Right ventricle myocardium inferior (tissue), 1 donor: ENCODE measurements at regions not wholly inside any gene's neighbourhood (a gene's known extent, or its start where the extent isn't known, plus 50 kb on each side); places are given as distances from the start of the nearest gene placed in this dataset.
A peak's percentile ranks its signal among the peaks of the same experiment; 100 is the strongest.

ENCODE experiments used
- ATAC-seq: fragments of 200-7000 bp; cut with Tn5 transposase; one replicate; pipeline ENCODE4 v1.9.1; 2020; ENCODE audit warnings: mild to moderate bottlenecking, moderate library complexity
- DNase-seq: peaks from one replicate; pipeline ENCODE4 v3.0.0; 2021; ENCODE audit errors: missing footprints
- intact Hi-C: fragments of 100-400 bp; cut with DNase I; formaldehyde crosslinking; loops from one replicate; pipeline ENCODE4 v1.11.0; 2022
- donor health status: DM: no; HTN: yes; CAD: no; lungs with severe emphysema.

DNA sequence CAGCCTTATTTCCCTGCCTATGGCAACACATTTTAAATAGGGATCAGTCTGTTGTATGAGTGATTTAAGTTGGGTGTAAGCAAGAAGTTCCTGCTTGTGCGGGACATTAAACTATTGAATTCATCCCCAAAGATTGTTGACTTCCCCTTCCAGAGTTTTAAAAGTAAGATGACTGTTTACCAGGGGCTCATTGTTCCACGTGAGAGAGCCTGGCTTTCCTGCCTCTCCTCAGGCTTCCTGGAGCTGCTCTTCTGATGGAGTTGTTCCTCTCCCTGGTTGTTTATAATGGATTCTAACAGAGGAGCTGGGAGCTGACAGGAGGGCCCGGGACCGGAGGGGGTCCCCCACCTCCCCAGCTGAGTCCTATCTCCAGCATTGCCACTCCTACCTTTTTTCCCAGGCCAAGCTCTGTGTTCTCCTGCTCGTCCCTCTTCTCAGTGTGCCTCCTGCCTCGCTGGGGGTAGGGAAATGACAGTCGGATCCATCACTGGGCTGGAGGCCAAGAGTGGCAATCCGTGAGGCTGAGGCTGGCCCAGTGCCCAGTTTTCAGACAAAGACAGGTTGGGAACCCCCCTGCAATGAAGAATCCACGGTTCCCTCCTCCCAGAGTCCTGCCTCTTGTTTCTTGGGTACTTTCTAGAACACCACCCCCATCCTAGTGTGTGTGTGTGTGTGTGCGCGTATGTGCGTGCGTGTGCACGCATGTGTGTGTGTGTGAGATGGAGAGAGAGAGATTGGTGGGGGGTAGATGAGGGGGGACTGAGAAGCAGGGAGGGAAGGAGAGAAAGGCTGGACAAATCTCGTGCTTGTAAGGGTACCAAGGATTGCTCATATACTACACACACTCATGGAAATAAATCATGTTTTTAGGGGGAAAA is 123.7 kb upstream of the NFIB start:
- intact Hi-C loops: loop anchor here (10.0 kb wide), 1 partner anchor 1403 kb away; no protein-coding TSS in a partner anchor
- DNase-seq (peak; percentile 62), ATAC-seq (no peak)

DNA sequence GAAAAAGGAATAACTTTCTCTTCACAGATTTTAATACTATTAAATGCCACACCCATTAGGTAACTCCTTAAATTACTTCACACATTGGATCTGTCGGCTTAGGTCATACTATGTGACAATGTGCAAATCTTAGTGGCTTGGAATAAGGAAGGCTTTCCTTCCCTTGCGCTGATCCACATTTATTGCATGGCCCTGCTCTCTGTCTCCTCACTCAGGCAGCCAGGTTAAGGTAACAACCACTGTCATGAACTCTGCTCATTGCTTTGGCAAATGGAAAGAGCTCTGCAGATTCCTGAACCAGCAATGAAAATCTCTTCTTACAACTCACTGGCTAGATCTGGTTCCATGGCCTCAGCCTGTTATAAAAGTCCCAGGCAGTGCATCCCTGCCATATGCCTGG is 121.9 kb upstream of the NFIB start:
- intact Hi-C loops: loop anchor here (2.0 to 10.0 kb wide), 2 partner anchors 1009 to 1401 kb away; no protein-coding TSS in a partner anchor
- no peak for DNase-seq
- ATAC-seq: peak; percentile 20

DNA sequence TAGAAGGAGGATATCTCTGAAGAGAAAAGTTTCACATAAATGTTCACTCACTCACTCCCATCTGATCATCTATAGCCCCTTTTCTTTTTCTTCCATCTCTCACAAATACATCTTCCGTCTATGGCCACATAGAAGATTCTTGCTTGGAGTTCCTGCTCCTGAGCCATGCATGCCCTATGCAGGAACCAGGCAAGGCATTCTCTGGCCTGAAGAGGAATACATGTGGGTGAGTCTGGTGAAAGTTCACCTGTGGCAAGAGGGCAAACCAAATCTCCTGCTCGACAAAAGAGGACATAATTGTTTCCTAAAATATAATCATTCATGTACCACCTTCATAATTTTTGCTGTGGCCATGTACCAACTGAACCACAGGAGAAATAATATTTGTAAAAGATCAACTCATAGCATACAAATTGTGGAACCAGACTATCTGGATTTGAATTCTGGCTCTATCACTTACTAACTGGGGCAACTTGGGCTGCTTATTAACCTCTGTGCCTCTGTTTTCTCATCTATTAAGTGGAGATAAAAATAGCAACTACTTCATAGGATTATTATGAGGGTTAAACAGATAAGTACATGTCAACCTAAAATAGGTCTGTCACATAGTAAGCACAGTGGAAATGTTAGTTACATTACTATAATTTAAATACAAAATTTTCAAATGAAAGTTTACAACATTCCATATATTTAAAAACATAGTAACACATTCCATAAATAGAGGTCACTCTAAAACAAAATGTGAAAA is 121.2 kb upstream of the NFIB start:
- ATAC-seq: peak; percentile 69
- intact Hi-C loops: loop anchor here (2.0 to 10.0 kb wide), 4 partner anchors 113 to 1400 kb away; no protein-coding TSS in a partner anchor
- DNase-seq: no peak

DNA sequence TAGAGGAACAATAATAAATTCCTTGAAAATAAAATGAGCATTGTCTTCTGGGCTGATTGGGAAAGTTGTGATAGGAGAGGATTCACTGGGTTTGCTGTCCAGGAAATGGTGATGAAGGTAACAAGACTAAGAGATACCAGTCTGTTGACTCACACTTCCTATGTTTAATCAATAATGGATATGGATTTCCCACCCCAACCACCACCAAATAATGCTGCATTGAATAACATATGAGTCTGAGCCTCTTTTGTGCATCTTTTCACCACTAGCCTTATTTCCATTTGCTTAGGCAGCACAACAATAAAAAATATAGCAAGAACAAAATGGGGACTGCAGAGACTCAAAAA is 120.2 kb upstream of the NFIB start:
- DNase-seq: no peak
- ATAC-seq: no peak
- intact Hi-C loops: loop anchor here (2.0 to 10.0 kb wide), 4 partner anchors 112 to 1399 kb away; no protein-coding TSS in a partner anchor

DNA sequence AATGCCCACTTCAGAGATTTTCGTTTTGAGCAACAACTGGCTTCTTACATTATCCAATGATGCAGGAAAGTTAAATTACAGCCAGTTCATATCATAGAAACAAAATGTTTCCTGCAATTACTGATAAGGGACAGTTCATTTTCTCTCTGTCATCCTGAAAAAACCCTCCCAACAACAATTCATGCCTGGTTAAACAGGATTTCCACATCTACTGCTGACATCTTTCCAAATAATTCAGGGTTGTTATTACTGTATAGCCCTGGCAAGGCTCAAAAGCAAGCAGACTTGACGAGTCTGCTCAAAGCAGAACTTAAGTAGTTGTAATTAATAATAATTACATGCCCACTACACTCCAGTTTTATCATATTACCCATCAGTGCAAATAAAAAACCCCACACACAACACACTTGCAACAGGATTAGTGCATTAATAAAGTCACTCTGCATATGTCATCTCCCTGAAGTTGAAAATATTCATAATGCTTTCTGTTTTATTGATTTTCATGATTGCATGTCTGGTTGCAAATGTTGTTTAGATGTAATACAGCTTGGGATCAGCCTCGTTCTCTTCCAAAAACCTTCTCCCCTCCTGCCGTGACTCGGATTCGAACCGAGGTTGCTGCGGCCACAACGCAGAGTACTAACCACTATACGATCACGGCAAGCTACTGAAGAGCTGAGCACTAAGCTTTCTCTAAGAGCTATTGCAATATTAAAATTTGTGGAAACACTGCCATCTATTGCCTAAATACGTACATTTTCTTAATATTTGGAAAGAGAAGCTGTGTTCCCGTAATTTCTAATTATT is 119.6 kb upstream of the NFIB start:
- DNase-seq: no peak
- peak; percentile 68 for ATAC-seq
- intact Hi-C loops: loop anchor here (2.0 to 10.0 kb wide), 4 partner anchors 111 to 1399 kb away; no protein-coding TSS in a partner anchor

DNA sequence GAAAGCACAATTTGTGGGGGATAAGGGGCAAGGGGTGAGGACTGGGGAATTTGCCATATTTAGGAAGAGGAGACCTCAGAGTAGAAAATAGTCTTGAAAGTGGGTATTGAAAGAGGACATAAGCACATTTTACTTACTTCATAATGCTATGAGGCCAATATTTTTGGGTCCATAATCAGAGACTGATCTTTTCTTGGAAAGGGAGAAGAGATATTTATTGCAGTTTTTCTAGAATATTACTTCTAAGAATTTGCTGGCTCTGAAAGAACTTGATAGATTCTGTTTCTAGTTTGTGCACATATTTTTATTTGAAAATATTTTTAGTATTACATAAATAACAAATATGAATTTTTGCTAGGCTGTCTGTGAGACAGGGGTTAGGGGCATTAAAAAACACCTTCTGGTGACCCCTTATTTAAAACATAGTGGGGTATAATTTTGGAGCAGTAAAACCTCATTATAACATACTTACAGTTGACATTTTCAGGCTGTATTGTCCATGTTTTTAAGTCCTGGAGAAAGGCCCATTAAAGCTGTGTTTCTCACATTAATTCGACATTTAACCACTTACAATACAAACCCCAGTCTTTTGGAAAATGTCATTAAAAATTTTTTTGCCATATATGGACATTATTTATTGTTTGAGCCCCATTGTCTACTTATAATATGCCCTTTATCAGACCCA is 118.9 kb upstream of the NFIB start:
- ATAC-seq (no peak), DNase-seq (no peak)
- intact Hi-C loops: loop anchor here (5.0 to 10.0 kb wide), 3 partner anchors 111 to 1398 kb away; no protein-coding TSS in a partner anchor

DNA sequence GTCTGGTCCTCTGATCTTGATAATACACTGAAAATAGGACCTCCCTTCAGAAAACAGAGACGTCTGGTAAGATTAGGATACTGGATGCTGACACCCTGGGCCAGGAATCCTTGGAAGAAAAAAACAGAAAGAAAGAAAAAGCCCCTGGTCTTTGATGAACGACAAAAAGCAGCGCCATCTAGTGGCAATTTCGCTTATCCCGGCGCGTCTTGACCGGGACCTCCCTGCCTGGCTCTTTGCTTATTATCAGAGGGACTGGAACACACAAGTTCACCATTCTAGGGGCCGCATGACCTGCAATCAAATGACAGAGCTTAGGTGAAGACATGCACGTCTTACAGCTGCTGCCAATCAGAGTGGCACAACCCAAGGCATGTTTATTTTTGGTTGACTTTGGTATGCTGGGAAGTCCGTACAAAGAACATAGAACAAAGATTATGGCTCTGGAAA is 114.9 kb upstream of the NFIB start:
- peak; percentile 84 for ATAC-seq
- intact Hi-C loops: loop anchor here (2.0 to 5.0 kb wide), 2 partner anchors 78 to 1077 kb away; no protein-coding TSS in a partner anchor
- DNase-seq: peak; percentile 55

DNA sequence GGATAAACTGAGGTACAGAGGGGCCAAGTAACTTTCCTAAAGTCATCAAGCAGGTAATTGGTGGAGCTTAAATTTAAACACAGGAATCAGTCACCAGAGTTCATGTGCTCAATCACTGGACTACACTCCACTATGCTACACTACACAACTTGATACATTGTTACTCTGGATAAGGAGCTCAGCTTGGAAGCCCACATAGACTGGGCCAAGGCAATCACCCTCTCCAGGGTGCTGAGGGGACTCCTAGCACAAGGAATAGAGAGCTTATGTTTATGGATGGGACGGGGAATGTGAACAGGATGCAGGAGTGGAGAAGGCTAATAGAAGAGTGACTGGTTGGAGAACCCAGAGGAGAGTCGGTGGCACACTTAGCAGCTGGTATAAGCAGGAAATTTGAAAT is 113.5 kb upstream of the NFIB start:
- no peak for DNase-seq
- no peak for ATAC-seq
- intact Hi-C loops: loop anchor here (5.0 kb wide), 1 partner anchor 1075 kb away; no protein-coding TSS in a partner anchor

DNA sequence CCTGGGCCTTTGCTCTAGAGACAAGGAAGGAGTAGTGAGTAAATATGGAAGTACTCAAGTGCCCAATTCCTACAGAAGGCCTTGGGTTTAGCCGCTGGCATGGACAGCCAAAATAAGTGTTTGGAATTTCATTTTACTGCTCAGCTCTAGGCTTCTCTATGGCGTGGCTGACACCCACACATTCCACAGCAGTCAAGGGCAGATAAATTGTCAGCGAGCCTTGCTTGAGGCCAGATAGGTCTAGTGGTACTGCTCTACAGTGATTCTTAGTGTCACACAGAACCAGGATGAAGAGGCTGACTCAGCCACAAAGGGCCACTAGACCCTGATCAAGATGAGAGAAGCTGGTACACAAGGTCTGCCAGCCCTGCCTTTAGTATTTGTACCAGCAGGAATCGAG is 111.0 kb upstream of the NFIB start:
- intact Hi-C loops: loop anchor here (5.0 kb wide), 1 partner anchor 1073 kb away; no protein-coding TSS in a partner anchor
- ATAC-seq: peak; percentile 72
- peak; percentile 21 for DNase-seq

DNA sequence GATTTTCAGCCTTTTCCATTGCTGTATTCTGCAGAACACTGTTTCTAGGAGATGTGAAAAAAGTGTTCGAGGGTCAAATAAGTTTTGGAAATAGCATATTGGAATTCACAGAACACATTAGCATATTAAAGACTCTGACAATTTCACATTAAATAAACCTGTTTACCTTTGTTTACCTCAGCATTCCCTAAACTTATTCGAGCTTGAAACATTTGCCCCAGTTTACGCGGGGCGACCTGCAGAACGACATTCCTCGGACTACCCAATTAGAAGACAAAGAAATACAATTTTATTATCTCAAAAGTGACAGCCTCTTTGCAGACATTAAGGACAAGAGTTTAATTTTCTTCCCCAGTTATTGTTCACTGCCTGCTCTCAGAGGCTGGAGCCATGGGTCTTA is 110.3 kb upstream of the NFIB start:
- no peak for ATAC-seq
- no peak for DNase-seq
- intact Hi-C loops: no loop called here

DNA sequence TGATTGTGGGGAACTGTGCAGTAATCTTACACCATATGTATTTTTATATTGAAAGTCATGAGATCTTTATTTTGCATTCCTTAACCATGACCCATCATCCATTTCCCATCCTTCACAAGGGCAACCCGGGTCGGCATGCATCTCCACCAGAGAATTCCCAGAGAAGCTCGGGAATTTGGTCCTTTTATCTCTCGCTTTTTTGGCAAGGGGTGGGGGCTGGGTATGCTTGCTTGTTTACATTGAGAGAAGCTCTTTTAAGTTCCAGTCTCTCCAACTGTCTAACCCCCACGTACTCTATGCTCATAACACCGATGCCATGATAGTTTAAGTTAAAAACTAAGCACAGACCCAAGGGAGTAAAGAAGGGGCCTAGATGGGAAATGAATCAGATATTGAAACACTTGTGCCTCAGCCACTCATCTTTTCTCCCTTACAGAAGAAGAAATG is 109.9 kb upstream of the NFIB start:
- intact Hi-C loops: no loop called here
- DNase-seq: no peak
- ATAC-seq: no peak

DNA sequence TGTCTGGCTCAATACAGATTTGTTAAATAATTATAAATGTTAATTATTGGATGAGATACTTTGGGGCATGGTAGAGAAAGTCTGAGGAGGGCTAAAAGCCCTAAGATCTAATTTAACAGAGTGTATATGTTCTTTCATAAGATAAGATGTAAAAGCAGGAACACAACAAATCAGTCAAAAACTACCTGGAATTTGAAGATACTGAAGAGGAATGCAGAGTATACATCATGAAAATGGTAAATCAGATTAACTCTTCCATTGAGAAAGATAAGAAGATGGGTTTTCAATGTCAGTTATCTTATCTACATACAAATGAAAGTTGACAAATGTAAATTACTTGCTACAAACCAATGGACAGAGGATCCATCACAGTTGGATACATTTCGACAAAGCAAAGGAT is 107.3 kb upstream of the NFIB start:
- intact Hi-C loops: no loop called here
- ATAC-seq (no peak), DNase-seq (no peak)

DNA sequence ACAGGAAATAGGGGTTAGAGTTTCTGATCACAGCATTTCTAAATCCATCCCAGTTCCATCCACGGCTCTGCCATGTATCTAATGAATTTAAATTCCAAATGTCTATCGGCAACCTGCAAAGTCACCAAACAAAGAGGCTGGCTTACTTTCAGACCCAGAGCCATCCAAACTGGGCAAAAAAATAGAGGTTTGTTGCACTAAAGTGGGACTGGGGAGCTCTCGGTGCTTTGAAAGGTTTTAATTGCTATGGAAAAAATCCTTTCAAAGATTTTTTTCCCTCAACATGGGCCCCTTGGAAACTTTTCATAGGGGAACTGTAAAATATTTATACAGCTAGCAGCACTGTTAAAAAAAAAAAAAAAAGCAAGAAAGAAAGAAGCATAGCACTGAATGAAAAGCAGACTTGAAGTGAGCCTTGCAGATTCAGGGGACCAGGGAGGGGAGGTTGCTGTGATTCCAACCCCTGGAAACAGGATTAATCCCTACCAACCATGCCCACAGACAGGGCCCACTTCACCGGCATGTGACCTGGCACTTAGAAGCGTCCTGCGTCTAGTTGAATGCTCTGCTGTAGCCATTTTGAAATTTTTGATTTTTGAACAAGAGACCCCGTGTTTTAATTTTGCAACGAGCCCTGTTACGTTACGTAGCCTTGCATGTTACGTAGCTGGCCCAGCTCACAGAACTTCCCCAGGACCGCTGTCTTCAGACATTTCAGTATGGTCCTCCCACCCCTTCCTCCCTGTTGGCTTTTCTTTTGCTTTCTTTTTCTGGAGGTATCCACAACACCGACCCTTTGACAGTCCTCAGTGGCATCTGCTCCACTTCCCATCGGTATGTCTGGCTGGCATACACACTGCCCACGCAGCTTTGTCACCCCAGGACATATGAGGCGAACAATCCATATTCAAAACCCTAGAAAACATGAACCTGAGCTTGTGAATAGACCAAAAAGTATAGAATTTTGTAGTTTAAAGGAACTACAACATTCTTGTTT is 105.3 kb upstream of the NFIB start:
- DNase-seq (peak; percentile 27), ATAC-seq (no peak)
- intact Hi-C loops: no loop called here

DNA sequence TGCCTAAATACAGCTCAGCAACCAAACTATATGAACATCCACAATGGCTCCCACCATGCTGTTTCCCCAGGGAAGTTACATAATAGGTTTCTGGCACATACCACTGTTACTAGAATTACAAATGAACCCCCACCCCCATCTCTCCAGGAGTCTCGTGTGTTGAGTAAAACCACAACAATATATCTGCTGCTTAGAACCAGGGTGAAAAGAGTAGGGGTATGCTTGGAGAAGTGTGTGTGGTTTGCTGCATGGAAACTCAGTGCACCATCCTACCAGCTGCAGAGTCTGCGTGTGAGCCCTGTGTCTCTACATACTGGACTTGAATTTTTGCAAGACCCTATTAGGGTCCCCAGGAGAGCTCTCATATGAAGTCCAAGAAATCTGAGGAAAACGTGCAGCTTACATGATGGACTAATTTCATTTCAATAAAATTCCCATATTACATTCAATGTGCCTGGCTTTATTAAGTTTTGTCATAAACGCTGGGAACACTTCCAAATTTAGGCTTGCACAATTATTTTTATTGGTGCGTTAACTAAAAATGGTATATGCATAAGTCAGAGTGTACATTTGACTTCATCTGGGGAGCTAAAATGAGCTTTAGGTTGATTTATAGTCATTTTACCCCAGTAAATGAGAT is 104.5 kb upstream of the NFIB start:
- intact Hi-C loops: no loop called here
- ATAC-seq (no peak), DNase-seq (no peak)

DNA sequence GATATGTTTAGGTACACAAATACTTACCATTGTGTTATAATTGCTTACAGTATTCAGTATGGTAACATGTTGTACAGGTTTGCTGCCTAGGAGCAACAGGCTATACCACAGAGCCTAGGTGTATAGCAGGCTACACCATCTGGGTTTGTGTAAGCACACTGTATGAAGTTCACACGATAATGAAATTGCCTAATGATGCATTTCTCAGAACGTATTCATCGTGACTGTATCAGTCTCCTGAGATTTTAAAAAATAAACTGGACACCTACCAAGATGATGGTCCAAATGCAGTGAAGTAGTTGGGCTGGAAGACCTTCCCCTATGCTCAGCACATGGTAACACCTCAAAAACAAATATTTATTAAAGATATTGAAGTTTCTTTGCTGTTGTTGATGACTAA is 103.3 kb upstream of the NFIB start:
- intact Hi-C loops: no loop called here
- no peak for ATAC-seq
- no peak for DNase-seq

DNA sequence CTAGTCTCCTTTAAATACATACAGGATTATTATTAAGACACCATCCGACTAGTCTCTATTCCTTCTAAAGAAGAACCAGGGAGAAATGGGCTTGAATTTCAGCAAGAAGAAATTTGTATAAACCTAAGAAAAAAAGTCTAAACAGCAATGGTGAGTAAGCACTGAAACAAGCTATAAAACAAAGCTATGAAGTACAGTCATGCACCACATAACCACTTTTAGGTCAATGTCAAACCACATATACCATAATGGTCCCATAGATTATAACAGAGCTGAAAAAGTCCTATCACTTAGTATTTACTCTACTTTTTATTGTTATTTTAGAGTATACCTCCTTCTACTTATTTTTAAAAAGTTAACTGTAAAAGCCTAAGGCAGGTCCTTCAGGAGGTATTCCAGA is 102.0 kb upstream of the NFIB start:
- no peak for ATAC-seq
- intact Hi-C loops: no loop called here
- no peak for DNase-seq

DNA sequence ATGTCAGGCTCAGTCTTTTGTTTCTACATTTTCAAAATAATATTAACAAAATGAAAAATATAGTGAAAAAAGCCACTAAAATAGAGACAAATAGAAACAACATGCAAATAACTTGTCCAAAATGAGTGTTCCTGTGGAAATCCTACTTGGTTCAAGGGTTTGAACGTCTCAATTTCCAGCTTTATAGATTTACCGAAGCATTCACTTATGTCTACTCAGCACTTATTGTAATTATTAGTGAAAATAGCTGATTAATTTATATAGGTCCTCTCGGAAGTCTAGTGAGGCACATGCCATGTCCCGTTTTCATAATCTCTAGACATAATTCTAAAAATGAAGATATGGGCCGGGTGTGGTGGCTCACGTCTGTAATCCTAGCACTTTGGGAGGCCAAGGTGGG is 99.9 kb upstream of the NFIB start:
- ATAC-seq (no peak), DNase-seq (no peak)
- intact Hi-C loops: no loop called here
